Right atrium auricular region (tissue), 2 donors: ENCODE measurements at regions not wholly inside any gene's neighbourhood (a gene's known extent, or its start where the extent isn't known, plus 50 kb on each side); places are given as distances from the start of the nearest gene placed in this dataset.
A peak's percentile ranks its signal among the peaks of the same experiment; 100 is the strongest.

Experiments used
- DNase-seq: peaks from one replicate; pipeline ENCODE4 v3.0.0-alpha.2; 2019; ENCODE audit warnings: low spot score
- H3K27ac ChIP-seq, 2 donors: fragments of 200-600 bp; sonication (generic); 1 replicate in 1 of 2; 2 replicates in 1 of 2; pipeline ENCODE4 v1.5.1; 2016 to 2019
- H3K27me3 ChIP-seq, 2 donors: fragments of 200-600 bp; sonication (generic); one replicate each; pipeline versions ENCODE4 v1.5.1 to v1.6.0; 2017 to 2019
- H3K36me3 ChIP-seq: fragments of 200-600 bp; sonication (generic); one replicate; pipeline ENCODE4 v1.5.1; 2016
- H3K4me1 ChIP-seq, 2 donors: fragments of 200-600 bp; sonication (generic); one replicate each; pipeline versions ENCODE4 v1.5.1 to v1.6.0; 2017 to 2019
- H3K4me3 ChIP-seq, 2 donors: fragments of 200-600 bp; sonication (generic); 1 replicate in 1 of 2; 2 replicates in 1 of 2; pipeline ENCODE4 v1.5.1; 2017 to 2019; ENCODE audit warnings: mild to moderate bottlenecking in 1 of 2, moderate library complexity in 1 of 2
- H3K9me3 ChIP-seq, 2 donors: fragments of 200-600 bp; sonication (generic); one replicate each; pipeline ENCODE4 v1.5.1; 2019
- TF ChIP-seq, protein P1 (sequence below), 2 donors: fragments of 200-600 bp; sonication (generic); IDR thresholded peaks; one replicate each; pipeline ENCODE4 v1.5.1; 2019; ENCODE audit warnings: antibody characterized with exemption in 2 of 2

DNA sequence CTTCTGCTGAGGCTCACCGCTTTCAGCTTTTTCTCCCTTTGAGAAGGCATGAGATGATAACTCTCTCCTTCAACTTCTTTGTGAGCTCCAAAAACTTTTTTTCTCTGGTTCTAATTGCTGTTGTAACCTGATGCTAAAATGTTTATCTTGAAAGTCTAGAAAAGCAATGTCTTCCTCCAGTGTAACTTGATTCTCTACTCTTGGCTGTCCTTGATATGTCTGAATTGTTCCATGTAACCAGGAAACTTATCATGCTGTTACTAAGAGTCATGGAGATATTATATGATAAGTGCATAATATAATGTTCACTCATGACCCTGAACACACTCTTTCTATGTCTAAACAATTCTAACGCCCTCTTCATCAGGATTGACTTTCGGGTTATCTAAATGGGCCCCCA is 128.0 kb upstream of the ABCA1 start:
- no peaks in the 10 kb centered on the region for H3K36me3 ChIP-seq
- no peak for DNase-seq
- H3K27ac ChIP-seq = no peak overlapping the region
- no peaks in the 10 kb centered on the region for H3K4me1 ChIP-seq
- no peak overlapping the region for H3K4me3 ChIP-seq
- TF ChIP-seq, protein P1, sequence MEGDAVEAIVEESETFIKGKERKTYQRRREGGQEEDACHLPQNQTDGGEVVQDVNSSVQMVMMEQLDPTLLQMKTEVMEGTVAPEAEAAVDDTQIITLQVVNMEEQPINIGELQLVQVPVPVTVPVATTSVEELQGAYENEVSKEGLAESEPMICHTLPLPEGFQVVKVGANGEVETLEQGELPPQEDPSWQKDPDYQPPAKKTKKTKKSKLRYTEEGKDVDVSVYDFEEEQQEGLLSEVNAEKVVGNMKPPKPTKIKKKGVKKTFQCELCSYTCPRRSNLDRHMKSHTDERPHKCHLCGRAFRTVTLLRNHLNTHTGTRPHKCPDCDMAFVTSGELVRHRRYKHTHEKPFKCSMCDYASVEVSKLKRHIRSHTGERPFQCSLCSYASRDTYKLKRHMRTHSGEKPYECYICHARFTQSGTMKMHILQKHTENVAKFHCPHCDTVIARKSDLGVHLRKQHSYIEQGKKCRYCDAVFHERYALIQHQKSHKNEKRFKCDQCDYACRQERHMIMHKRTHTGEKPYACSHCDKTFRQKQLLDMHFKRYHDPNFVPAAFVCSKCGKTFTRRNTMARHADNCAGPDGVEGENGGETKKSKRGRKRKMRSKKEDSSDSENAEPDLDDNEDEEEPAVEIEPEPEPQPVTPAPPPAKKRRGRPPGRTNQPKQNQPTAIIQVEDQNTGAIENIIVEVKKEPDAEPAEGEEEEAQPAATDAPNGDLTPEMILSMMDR (IDR thresholded peaks at IDR 0.05) = no peak
- H3K9me3 ChIP-seq = no peaks in the 10 kb centered on the region
- no peaks in the 10 kb centered on the region for H3K27me3 ChIP-seq

DNA sequence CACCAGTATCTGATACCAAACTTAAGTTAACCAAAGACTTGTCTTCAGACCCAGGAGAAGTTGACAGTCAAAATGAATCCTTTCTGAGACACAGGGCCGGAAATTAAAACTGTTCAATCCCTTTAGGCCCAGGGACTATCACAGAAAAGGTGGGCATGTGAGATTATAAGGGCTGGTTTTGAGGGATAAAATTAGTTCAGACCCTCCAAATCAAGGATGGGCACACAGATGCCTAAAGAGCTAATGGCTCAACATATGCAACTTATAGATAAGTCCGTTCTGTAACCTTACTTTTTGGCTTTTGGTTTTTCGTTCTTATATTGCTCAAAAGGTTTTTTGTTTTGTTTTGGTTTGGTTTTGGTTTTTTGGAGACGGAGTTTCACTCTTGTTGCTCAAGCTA is 129.6 kb upstream of the ABCA1 start:
- Histone ChIP-seq H3K27ac (no peak overlapping the region), H3K36me3 (no peaks in the 10 kb centered on the region), H3K4me3 (no peak overlapping the region), H3K4me1 (no peaks in the 10 kb centered on the region), H3K27me3 (no peaks in the 10 kb centered on the region), H3K9me3 (no peaks in the 10 kb centered on the region)
- TF ChIP-seq, protein P1 (IDR thresholded peaks at IDR 0.05) = no peak
- no peak for DNase-seq

DNA sequence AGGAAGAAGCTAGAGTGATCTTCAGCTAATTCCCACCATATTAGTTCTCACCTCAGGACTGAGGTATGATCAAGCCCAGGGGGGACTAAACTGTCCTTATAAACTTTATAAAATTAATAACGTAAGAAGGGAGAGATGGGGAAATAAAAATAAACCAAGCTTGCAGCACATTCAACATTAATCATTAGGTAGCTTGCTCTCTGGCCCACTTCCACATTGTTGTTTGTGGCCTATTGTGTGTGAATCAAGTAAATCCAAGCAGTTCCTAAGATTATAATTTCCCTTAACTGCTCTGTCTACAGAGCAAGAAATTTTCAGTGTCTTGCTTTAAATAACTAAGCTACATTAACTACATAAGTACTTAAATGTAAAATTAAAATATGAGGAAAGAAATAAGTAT is 131.3 kb upstream of the ABCA1 start:
- Histone ChIP-seq H3K27ac (no peak overlapping the region), H3K36me3 (no peaks in the 10 kb centered on the region), H3K4me1 (peaks cover 0 to 7% of the 10 kb centered on the region in 2 donors), H3K27me3 (no peaks in the 10 kb centered on the region), H3K9me3 (no peaks in the 10 kb centered on the region), H3K4me3 (no peak overlapping the region)
- no peak for DNase-seq
- TF ChIP-seq, protein P1 (IDR thresholded peaks at IDR 0.05) = no peak

DNA sequence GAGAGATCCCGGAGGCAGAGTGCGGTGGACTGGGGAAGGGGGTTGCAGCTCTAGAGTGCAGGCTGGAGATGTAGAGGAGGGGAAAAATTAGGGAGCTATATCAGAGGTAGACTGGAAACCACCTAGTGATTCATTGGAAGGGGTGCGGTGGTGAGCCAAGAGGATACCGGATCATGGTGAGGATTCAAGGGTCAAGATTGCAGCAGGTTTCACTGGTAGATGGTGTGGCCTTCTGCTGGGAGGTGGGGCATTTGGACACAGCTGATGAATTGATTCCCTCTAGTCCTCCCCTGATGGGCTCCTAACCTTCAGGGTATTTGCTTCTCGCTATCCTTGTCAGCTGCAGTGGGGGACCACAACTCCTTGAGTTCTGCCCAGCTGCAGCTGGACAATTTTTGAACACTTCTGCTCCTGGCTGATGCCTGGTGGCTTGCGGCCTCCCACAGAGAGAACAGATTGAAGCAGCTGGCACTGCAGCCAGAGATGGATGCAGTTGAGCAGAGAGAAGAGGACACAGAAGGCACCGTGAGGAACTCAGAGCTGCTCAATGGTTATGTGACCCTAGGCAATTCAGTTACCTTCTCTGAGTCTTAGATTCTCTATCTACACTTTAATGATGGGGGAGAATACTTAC is 134.4 kb upstream of the ABCA1 start:
- Histone ChIP-seq H3K27ac (no peak overlapping the region), H3K9me3 (no peaks in the 10 kb centered on the region), H3K27me3 (no peaks in the 10 kb centered on the region), H3K36me3 (no peaks in the 10 kb centered on the region), H3K4me3 (no peak overlapping the region), H3K4me1 (peaks cover 0 to 27% of the 10 kb centered on the region in 2 donors)
- DNase-seq = no peak
- TF ChIP-seq, protein P1 (IDR thresholded peaks at IDR 0.05) = no peak

DNA sequence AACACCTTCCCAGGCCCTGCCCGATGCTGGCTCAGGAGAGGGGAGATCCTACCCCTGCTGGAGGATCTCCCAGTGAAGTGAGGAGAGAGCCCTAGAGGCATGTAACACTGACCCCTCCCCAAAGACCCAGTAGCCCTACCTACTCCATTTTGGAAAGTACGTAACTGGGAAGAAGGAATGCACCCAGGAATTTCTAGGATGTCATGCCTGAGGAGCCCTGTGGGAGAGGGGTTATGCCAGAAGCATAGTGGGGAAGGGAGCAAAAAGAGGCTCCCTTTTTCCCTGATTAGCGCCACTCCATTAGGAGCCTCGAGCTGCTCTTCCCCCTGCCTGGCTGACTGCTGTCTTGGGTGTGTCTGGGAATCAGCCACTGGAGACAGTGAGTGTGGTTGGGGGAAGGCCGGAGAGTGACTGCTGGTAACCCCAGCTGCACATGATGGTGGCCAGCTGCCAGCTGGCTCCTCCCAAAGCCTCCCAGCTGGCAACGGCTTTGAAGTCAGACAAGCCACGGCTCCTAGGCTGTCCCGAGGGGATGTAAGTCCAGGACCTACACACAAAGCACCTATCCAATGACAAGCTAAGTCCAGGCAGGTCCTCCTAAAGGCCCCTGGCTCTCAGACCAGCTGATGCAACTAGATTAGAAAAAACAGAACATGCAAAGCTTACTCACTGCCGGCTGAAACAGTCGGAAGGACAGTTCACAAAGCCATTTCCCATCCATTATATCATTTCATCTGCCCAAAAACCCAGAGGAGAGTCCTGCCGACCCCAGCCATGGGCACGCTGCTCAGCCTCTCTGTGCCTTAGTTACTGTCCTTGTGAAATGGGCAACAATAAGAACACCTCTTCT is 136.5 kb upstream of the ABCA1 start:
- H3K4me1 ChIP-seq = peaks cover 0 to 27% of the 10 kb centered on the region in 2 donors
- no peaks in the 10 kb centered on the region for H3K36me3 ChIP-seq
- H3K27me3 ChIP-seq = no peaks in the 10 kb centered on the region
- TF ChIP-seq, protein P1 (IDR thresholded peaks at IDR 0.05) = no peak
- H3K9me3 ChIP-seq = peaks cover 0 to 5% of the 10 kb centered on the region in 2 donors
- peak; percentile 95 for DNase-seq
- peak overlapping the region; percentile 74 to 88 for H3K27ac ChIP-seq
- H3K4me3 ChIP-seq = no peak overlapping the region
